H9 (cell line): ENCODE measurements at regions not wholly inside any gene's neighbourhood (a gene's known extent, or its start where the extent isn't known, plus 50 kb on each side); places are given as distances from the start of the nearest gene placed in this dataset.

Experiments used
- DNase-seq: peaks from one replicate; pipeline ENCODE4 v3.0.0-alpha.2; 2017
- H2AFZ ChIP-seq: one replicate; pipeline ENCODE4 v1.6.1; 2013; ENCODE audit warnings: mild to moderate bottlenecking, low read length, control low read depth, moderate library complexity
- H2AK5ac ChIP-seq: 2 replicates; pipeline ENCODE4 v1.6.1; 2013; ENCODE audit warnings: low read length, control low read depth, mixed read lengths; ENCODE audit not compliant: insufficient read length
- H2BK120ac ChIP-seq: one replicate; pipeline ENCODE4 v1.6.1; 2013; ENCODE audit warnings: low read depth, mild to moderate bottlenecking, low read length, control low read depth, inconsistent platforms; ENCODE audit not compliant: poor library complexity, severe bottlenecking
- H2BK12ac ChIP-seq: 2 replicates; pipeline ENCODE4 v1.6.1; 2013; ENCODE audit warnings: low read length, control low read depth, mixed read lengths, low read depth; ENCODE audit not compliant: insufficient read length
- H2BK15ac ChIP-seq: 2 replicates; pipeline ENCODE4 v1.6.1; 2013; ENCODE audit warnings: low read depth, low read length, control low read depth
- H2BK20ac ChIP-seq: one replicate; pipeline ENCODE4 v1.6.1; 2013; ENCODE audit warnings: low read depth, mild to moderate bottlenecking, low read length, control low read depth, inconsistent platforms; ENCODE audit not compliant: poor library complexity, severe bottlenecking
- H2BK5ac ChIP-seq: 2 replicates; pipeline ENCODE4 v1.6.1; 2013; ENCODE audit warnings: low read length, control low read depth, mixed read lengths; ENCODE audit not compliant: insufficient read length
- H3K14ac ChIP-seq: 2 replicates; pipeline ENCODE4 v1.6.1; 2013; ENCODE audit warnings: low read length, control low read depth; ENCODE audit not compliant: insufficient read depth
- H3K18ac ChIP-seq: 2 replicates; pipeline ENCODE4 v1.6.1; 2013; ENCODE audit warnings: low read depth, mild to moderate bottlenecking, mixed read lengths, low read length, control low read depth; ENCODE audit not compliant: insufficient read length
- H3K23ac ChIP-seq: 2 replicates; pipeline ENCODE4 v1.6.1; 2013; ENCODE audit warnings: low read length, control low read depth, mixed read lengths, low read depth; ENCODE audit not compliant: insufficient read length
- H3K23me2 ChIP-seq: 2 replicates; pipeline ENCODE4 v1.6.1; 2013; ENCODE audit warnings: low read depth, mild to moderate bottlenecking, mixed read lengths, low read length, control low read depth; ENCODE audit not compliant: insufficient read length, poor library complexity, severe bottlenecking
- H3K27ac ChIP-seq: 2 replicates; pipeline ENCODE4 v1.5.1; 2013; ENCODE audit warnings: low read length, control low read depth, mixed read lengths, low read depth; ENCODE audit not compliant: insufficient read length
- H3K27me3 ChIP-seq: 2 replicates; pipeline ENCODE4 v1.6.1; 2013; ENCODE audit warnings: low read length, control low read depth, inconsistent platforms; ENCODE audit not compliant: insufficient read depth
- H3K4ac ChIP-seq: 2 replicates; pipeline ENCODE4 v1.6.1; 2013; ENCODE audit warnings: low read depth, mild to moderate bottlenecking, control low read depth, inconsistent platforms, low read length, moderate library complexity
- H3K4me1 ChIP-seq: 2 replicates; pipeline ENCODE4 v1.6.1; 2013; ENCODE audit warnings: low read length, control low read depth, inconsistent platforms; ENCODE audit not compliant: insufficient read depth
- H3K4me2 ChIP-seq: 2 replicates; pipeline ENCODE4 v1.6.1; 2013; ENCODE audit warnings: low read length, control low read depth, mixed read lengths; ENCODE audit not compliant: insufficient read length, insufficient read depth
- H3K56ac ChIP-seq: 2 replicates; pipeline ENCODE4 v1.6.1; 2013; ENCODE audit warnings: low read depth, mild to moderate bottlenecking, mixed read lengths, low read length, control low read depth; ENCODE audit not compliant: insufficient read length
- H3K79me1 ChIP-seq: 2 replicates; pipeline ENCODE4 v1.6.1; 2013; ENCODE audit warnings: low read depth, mild to moderate bottlenecking, moderate library complexity, low read length, control low read depth, inconsistent platforms; ENCODE audit not compliant: insufficient read depth, poor library complexity, severe bottlenecking
- H3K79me2 ChIP-seq: 2 replicates; pipeline ENCODE4 v1.6.1; 2013; ENCODE audit warnings: low read length, control low read depth, inconsistent platforms; ENCODE audit not compliant: insufficient read depth
- H3K9ac ChIP-seq: 2 replicates; pipeline ENCODE4 v1.6.1; 2013; ENCODE audit warnings: low read length, control low read depth, mixed read lengths; ENCODE audit not compliant: insufficient read length; ENCODE audit errors: extremely low read depth
- H3K9me3 ChIP-seq: one replicate; pipeline ENCODE4 v1.6.1; 2013; ENCODE audit warnings: low read depth, low read length, inconsistent platforms; ENCODE audit not compliant: control insufficient read depth
- H3T11ph ChIP-seq: one replicate; pipeline ENCODE4 v1.6.1; 2013; ENCODE audit warnings: mild to moderate bottlenecking, low read length, control low read depth, inconsistent platforms
- H4K20me1 ChIP-seq: one replicate; pipeline ENCODE4 v1.6.1; 2013; ENCODE audit not compliant: control insufficient read depth, insufficient read length, insufficient read depth
- H4K5ac ChIP-seq: 2 replicates; pipeline ENCODE4 v1.6.1; 2013; ENCODE audit warnings: low read depth, mild to moderate bottlenecking, mixed read lengths, low read length, control low read depth; ENCODE audit not compliant: insufficient read length
- H4K8ac ChIP-seq: replicated peaks from 2 replicates; pipeline ENCODE4 v1.6.1; 2013; ENCODE audit warnings: low read length, control low read depth, mixed read lengths, low read depth; ENCODE audit not compliant: insufficient read length
- H4K91ac ChIP-seq: 2 replicates; pipeline ENCODE4 v1.6.1; 2013; ENCODE audit warnings: low read depth, mild to moderate bottlenecking, moderate library complexity, mixed read lengths, low read length, control low read depth; ENCODE audit not compliant: insufficient read length
- H3K27ac Mint-ChIP-seq, 3 experiments: 2 replicates in 2 of 3; 3 replicates in 1 of 3; pipeline ENCODE4 v1.8.0; 2020 to 2021; ENCODE audit warnings: mixed read lengths in 3 of 3, mild to moderate bottlenecking in 1 of 3, moderate library complexity in 1 of 3
- H3K27me3 Mint-ChIP-seq: 2 replicates; pipeline ENCODE4 v1.8.0; 2021; ENCODE audit warnings: low read depth, mild to moderate bottlenecking, moderate library complexity, mixed read lengths
- H3K36me3 Mint-ChIP-seq, 3 experiments: 2 replicates in 2 of 3; 3 replicates in 1 of 3; pipeline ENCODE4 v1.8.0; 2020 to 2021; ENCODE audit warnings: low read depth in 3 of 3, mixed read lengths in 3 of 3; ENCODE audit not compliant: insufficient read depth in 1 of 3
- H3K4me1 Mint-ChIP-seq, 2 experiments: 2 replicates each; pipeline ENCODE4 v1.8.0; 2020; ENCODE audit warnings: mixed read lengths in 2 of 2
- H3K4me3 Mint-ChIP-seq, 2 experiments: 2 replicates in 1 of 2; 3 replicates in 1 of 2; pipeline ENCODE4 v1.8.0; 2020 to 2021; ENCODE audit warnings: mild to moderate bottlenecking in 2 of 2, mixed read lengths in 2 of 2, moderate library complexity in 1 of 2
- H3K9me3 Mint-ChIP-seq, 2 experiments: 2 replicates in 1 of 2; 3 replicates in 1 of 2; pipeline ENCODE4 v1.8.0; 2020; ENCODE audit warnings: mild to moderate bottlenecking in 2 of 2, mixed read lengths in 2 of 2, moderate library complexity in 1 of 2
- WGBS: extraction: QIAGEN DNeasy Blood & Tissue Kit; methylation state at CpG from one replicate; pipeline ENCODE4 v1.1.7; 2013; ENCODE audit warnings: missing lambda C conversion rate, low lambda C conversion rate, mixed read lengths; ENCODE audit not compliant: insufficient read length; ENCODE audit errors: extremely low coverage; 5-methylcytosine and 5-hydroxymethylcytosine counted together
- TF ChIP-seq, protein P1 (sequence below): fragments of 200-600 bp; sonication (generic); conservative IDR thresholded peaks from 3 replicates; pipeline ENCODE4 v1.8.0; 2021; ENCODE audit warnings: antibody characterized with exemption, mild to moderate bottlenecking

DNA sequence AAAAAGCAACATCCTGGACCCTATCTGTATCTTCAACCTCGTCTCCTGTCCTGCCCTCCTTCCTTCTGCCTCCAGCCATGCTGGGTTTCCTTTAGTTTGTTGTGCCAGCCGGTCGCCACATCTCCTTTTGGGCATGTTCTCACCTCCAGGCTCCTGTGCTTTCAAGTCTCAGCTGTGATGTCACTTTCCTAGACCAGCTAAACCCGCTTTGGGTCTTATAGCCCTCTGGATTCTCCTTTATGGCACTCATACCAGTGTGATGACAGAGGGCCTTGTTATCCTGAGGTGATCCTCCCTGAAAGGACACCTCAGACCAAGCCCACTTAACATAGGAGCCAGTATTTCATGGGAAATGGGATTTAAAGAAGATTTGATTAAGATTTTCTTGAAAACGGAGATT is 108.6 kb downstream of the EMX2 start:
- H2BK20ac ChIP-seq: no peak overlapping the region
- no peak overlapping the region for H2BK15ac ChIP-seq
- no peak overlapping the region for H2BK120ac ChIP-seq
- H3K4ac ChIP-seq: no peak overlapping the region
- H4K20me1 ChIP-seq: no peaks in the 10 kb centered on the region
- no peak overlapping the region for H3K18ac ChIP-seq
- H3K79me1 ChIP-seq: no peaks in the 10 kb centered on the region
- no peak overlapping the region for H3K23ac ChIP-seq
- Mint-ChIP-seq H3K9me3 (peaks cover 14 to 25% of the 10 kb centered on the region in 2 experiments), H3K27me3 (peaks cover 5% of the 10 kb centered on the region), H3K4me1 (no peaks in the 10 kb centered on the region), H3K36me3 (peaks cover 0 to 5% (median 0%) of the 10 kb centered on the region in 3 experiments; a peak in 2 of 7 replicates), H3K27ac (no peak overlapping the region), H3K4me3 (no peak overlapping the region)
- TF ChIP-seq, protein P1, sequence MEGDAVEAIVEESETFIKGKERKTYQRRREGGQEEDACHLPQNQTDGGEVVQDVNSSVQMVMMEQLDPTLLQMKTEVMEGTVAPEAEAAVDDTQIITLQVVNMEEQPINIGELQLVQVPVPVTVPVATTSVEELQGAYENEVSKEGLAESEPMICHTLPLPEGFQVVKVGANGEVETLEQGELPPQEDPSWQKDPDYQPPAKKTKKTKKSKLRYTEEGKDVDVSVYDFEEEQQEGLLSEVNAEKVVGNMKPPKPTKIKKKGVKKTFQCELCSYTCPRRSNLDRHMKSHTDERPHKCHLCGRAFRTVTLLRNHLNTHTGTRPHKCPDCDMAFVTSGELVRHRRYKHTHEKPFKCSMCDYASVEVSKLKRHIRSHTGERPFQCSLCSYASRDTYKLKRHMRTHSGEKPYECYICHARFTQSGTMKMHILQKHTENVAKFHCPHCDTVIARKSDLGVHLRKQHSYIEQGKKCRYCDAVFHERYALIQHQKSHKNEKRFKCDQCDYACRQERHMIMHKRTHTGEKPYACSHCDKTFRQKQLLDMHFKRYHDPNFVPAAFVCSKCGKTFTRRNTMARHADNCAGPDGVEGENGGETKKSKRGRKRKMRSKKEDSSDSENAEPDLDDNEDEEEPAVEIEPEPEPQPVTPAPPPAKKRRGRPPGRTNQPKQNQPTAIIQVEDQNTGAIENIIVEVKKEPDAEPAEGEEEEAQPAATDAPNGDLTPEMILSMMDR: no peak
- no peaks in the 10 kb centered on the region for H3K9me3 ChIP-seq
- H3K4me2 ChIP-seq: no peak overlapping the region
- H3K27me3 ChIP-seq: no peaks in the 10 kb centered on the region
- no peak overlapping the region for H4K8ac ChIP-seq
- no CpG with 5 or more reads among the region's 5 CpGs for WGBS
- H2BK12ac ChIP-seq: no peak overlapping the region
- no peak overlapping the region for H3K9ac ChIP-seq
- H3K14ac ChIP-seq: no peak overlapping the region
- H2AK5ac ChIP-seq: no peak overlapping the region
- no peak overlapping the region for H2AFZ ChIP-seq
- no peak overlapping the region for H3K56ac ChIP-seq
- no peak overlapping the region for H3T11ph ChIP-seq
- H3K79me2 ChIP-seq: no peaks in the 10 kb centered on the region
- H3K23me2 ChIP-seq: no peaks in the 10 kb centered on the region
- H3K4me1 ChIP-seq: no peaks in the 10 kb centered on the region
- DNase-seq: no peak
- no peak overlapping the region for H4K5ac ChIP-seq
- no peak overlapping the region for H3K27ac ChIP-seq
- no peak overlapping the region for H4K91ac ChIP-seq
- H2BK5ac ChIP-seq: no peak overlapping the region
